ENCODE measurements at regions not wholly inside any gene's neighbourhood (a gene's known extent, or its start where the extent isn't known, plus 50 kb on each side); places are given as distances from the start of the nearest gene placed in this dataset.
A peak's percentile ranks its signal among the peaks of the same experiment; 100 is the strongest.

GRCh38 chr4:140277576-140277975 lies 95.9 kb upstream of the SCOC start:
- no peak for DNase-seq

DNA sequence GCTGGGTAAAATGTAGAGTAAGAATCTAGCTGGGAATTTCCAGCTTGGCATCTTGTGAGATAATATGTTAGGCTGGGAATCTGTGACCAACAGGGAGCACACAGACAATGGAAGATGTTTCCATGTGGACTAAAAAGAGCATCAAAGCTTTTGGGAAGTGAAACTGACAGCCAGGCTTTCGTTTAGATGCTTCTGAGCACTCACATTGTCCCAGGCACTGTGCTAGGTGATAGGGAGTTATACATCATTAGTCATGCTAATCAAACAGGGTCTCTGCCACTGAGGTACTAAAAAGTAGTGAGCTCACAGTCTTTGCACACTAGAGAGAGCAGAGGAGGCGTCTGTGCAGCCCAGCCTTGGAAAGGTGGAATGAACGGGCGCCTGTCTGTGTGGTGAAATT lies 101.9 kb upstream of the SCOC start:
- no peak for DNase-seq

- DNase-seq, result no peak
Observed at GRCh38 chr4:140269369-140269768, 104.1 kb upstream of the SCOC start.

- DNase-seq, result no peak
Observed at GRCh38 chr4:140268186-140268841, 105.1 kb upstream of the SCOC start.

DNA sequence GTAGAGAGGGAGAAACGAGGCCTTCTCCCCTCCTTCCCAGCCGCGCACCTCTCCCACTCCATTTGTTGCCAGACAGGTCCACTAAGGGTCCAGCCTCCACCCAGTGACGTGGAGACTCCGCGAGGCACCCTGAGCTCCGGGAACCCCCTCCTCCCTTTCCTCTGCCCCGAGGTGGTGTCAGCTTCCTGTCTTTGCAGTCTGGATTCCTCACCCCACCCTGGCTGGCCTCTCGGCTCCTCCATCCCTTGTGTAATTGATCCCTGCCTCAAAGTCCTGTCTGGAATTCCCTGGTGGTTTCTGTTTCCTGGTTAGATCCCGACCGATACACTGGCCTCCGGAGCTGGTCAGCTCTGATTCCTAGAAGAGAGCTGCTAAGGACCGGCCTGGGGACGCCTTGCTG lies 105.9 kb upstream of the SCOC start:
- DNase-seq, result no peak

GRCh38 chr4:140266958-140267568 lies 106.4 kb upstream of the SCOC start:
- no peak for DNase-seq

- DNase-seq, result no peak
Observed at GRCh38 chr4:140260227-140260626, 106.2 kb upstream of the MAML3 start.

DNA sequence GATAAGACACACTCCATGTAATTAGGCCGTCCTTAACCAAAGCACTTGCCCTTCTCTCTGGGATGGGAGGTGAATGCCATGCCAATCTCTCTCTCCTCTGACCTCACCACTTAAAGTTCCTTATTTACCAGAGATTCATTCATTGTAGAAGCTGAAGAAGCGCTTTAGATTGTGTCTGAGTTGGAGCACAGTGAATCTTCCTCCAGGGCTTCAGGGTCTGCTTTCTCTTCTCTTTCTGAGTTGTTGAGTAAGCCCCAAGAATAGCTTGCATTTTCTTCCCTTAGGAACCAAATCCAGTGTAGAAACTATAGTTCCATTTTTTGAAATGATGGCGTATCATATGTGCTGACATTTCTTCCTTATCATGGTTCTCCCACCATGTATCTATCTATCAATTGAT lies 104.5 kb upstream of the MAML3 start:
- no peak for DNase-seq

- DNase-seq, result no peak
Observed at GRCh38 chr4:140257461-140258305, 103.7 kb upstream of the MAML3 start.

DNA sequence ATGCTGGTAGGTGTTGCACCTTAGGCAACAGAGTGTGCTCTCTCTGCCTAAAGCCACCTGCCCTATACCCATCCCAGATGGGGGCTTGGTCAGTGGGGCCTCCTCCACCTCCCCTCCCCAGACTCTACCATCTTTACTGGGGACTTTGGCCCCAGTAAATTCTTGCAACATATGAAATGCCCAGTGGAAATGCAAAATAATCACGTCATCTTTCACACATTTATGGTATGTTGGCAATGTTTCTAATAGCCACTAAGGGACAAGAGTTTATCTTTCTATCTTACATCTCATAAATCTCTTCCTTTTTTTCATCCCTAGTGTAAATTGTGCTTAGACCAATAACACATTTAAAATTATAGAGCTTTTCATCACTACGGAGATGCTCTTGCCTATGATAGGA lies 103.0 kb upstream of the MAML3 start:
- DNase-seq, result no peak

GRCh38 chr4:140256335-140256734 lies 102.4 kb upstream of the MAML3 start:
- DNase-seq, result no peak

DNA sequence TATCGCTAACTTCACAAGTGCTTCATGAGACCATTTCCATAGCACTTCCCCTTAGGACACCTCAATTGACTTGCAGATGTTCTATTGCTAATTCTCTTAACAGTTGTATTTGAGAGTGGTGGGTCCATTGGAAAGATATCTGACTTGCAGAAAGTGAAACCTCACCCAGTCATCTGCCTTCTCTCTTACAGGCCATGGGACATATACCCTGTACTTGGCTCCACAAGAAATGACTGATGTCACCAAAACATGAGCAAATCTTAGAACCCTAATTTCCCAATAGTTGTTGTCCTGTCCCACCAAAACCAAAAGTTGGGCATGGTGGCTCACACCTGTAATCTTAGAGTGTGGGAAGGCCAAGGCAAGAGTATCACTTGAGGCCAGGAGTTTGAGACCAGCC lies 101.9 kb upstream of the MAML3 start:
- no peak for DNase-seq

- DNase-seq, result no peak
Observed at GRCh38 chr4:140255467-140255866, 101.5 kb upstream of the MAML3 start.

- no peak for DNase-seq
Observed at GRCh38 chr4:140254651-140255299, 100.8 kb upstream of the MAML3 start.

DNA sequence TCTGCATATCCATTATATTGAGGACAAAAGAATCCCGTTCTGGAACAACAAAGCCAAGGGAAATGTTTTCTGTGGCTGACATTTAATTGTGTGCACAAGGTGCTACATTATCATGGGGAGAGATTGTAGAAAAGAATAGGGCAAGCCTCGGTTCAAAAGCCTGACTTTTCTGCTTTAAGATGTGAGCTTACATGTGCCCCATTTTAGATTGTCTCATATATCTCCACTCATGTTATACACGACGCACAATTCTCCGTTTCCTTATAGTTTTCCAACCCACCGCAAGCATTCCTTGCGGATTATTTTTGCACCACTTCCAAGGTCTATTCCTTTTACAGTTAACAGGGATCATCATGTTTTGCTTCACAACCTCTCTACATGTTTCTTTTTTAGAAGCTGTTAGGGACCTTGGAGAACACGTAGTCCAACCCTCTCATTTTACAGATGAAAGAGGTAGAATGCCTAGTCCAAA lies 99.6 kb upstream of the MAML3 start:
- DNase-seq, result no peak

- DNase-seq, result peak; percentile 75
Observed at GRCh38 chr4:140252742-140253555, 99.0 kb upstream of the MAML3 start.

DNA sequence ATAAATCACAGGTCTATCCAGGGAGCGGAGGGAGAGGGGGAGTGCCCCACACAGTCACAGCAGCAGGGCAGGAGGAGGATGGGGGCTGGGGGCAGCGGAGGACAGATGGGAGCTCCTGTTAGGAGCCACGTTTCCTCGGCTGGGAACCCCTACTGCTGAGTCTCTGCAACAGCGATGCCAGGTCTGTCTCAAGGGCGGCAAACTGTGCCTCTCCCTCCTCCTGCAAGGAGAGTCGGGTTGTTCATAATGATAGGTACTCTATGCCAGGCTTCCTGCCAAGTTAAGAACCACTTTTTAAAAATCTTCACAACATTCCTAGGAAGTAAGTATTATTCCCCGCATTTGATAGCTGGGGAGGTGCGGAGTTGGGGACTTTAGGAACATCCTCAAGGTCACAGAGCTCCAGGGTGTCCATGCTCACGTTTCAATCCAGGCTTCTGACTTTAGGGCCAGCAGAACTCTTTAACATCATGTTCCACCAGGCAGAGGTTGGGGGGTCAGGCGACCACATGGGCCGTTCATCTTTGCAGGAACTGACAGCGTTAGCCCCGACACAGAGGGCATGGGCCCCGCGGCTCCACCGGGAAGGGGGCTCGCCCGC lies 98.3 kb upstream of the MAML3 start:
- DNase-seq, result no peak

DNA sequence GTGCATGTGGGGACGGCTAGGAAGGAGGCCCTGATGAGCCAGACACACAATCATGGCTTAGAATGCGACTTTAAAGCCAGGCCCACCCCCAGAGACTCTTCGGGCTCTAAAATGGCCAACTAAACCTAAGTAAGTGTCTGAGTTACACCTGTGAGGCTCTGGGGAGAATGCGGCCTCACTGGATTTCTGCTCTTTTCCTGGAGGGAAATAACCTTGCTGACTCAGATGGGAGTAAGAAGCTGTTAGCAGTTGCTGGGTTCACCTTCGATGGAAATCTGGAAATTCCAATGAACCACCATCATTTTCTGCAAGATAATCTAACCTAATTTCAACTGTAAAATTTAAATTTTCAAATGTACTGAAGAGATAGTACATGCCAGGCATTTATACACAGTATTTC lies 97.6 kb upstream of the MAML3 start:
- no peak for DNase-seq

GRCh38 chr4:140250989-140251552 lies 97.1 kb upstream of the MAML3 start:
- DNase-seq, result no peak

DNA sequence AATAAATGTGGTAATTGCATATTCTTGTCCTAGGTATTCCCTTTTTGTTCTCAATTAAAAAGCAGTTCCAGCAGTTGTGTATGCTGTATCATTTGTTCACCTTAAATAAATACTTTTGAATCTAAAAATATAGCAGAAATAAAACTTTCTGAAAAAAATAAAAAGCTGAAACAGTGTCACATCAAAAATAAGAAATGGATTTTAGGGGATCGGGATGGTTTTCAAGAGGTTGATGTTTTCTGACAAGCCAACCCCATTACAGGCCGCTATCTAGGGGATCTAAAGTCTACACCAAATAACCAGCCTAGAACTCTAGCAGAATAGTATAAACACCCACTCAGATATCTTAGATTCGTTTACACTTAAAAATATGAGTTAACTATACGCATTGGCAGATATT lies 95.4 kb upstream of the MAML3 start:
- DNase-seq, result no peak

DNA sequence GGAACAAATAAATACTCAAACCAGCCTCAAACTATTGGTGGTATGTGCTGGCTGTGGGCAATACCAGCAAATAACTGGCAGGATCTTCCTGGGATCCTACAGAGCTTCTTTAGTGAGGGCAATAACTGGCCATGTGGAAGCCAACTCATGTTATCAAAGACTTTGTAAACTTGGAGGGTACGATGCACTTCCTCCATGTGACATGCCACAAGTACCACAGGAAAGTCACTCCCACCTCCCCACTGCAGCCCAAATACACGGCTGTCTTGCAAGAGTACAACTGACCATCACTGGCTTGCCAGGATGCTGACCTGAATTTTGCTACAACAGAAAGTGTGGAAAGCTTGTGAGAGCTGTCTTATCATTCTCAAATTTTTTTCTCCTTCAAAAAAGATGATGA lies 93.3 kb upstream of the MAML3 start:
- DNase-seq, result no peak

DNA sequence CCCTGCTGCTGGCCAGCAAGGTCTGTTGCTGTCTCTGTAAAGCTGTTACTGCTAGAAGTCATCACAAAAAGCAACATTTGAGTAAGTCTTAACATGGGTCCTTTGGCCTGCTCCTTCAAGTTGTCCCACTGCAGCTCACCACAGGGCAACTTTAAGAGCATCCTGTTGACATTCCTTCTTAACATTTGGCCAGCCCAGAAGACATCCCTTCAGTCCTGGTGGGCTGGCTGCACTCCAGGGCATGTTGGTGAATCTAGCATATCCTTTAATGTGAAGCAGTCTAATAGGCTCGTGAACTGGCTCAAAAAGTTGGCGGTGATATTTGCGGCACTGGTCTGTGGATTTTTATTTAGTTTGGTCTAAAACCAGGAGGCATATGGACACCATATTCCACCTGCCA lies 92.2 kb upstream of the MAML3 start:
- no peak for DNase-seq

Measured in activated T-cell treated with anti-CD3 and anti-CD28 coated beads, Interleukin-2, amount 50 U/mL, for 1 hour (primary cell).